Trophoblast cell (in vitro differentiated cells and primary cell): ENCODE measurements at regions not wholly inside any gene's neighbourhood (a gene's known extent, or its start where the extent isn't known, plus 50 kb on each side); places are given as distances from the start of the nearest gene placed in this dataset.

Experiments used
- DNase-seq, 2 donors: peaks; one replicate each; pipeline ENCODE4 v3.0.0-alpha.2; 2016
- H2AFZ ChIP-seq: 2 replicates; pipeline ENCODE4 v1.6.1; 2013; ENCODE audit warnings: low read length, moderate library complexity, mild to moderate bottlenecking; ENCODE audit not compliant: insufficient read depth, poor library complexity
- H2AK5ac ChIP-seq: 2 replicates; pipeline ENCODE4 v1.6.1; 2013; ENCODE audit warnings: mild to moderate bottlenecking, low read length
- H2BK120ac ChIP-seq: 2 replicates; pipeline ENCODE4 v1.6.1; 2013; ENCODE audit warnings: low read length, mild to moderate bottlenecking, moderate library complexity; ENCODE audit not compliant: insufficient read depth, poor library complexity
- H2BK12ac ChIP-seq: 2 replicates; pipeline ENCODE4 v1.6.1; 2013; ENCODE audit warnings: mild to moderate bottlenecking, low read length, moderate library complexity
- H2BK5ac ChIP-seq: 2 replicates; pipeline ENCODE4 v1.6.1; 2013; ENCODE audit warnings: low read length, low read depth, moderate library complexity, mild to moderate bottlenecking; ENCODE audit not compliant: poor library complexity
- H3K14ac ChIP-seq: 2 replicates; pipeline ENCODE4 v1.6.1; 2013; ENCODE audit warnings: mild to moderate bottlenecking, low read length
- H3K18ac ChIP-seq: 2 replicates; pipeline ENCODE4 v1.6.1; 2013; ENCODE audit warnings: mild to moderate bottlenecking, low read length
- H3K23ac ChIP-seq: 2 replicates; pipeline ENCODE4 v1.6.1; 2013; ENCODE audit warnings: low read length
- H3K27ac ChIP-seq: 2 replicates; pipeline ENCODE4 v1.5.1; 2013; ENCODE audit warnings: low read depth, mild to moderate bottlenecking, inconsistent platforms, low read length, moderate library complexity
- H3K27me3 ChIP-seq: 2 replicates; pipeline ENCODE4 v1.6.1; 2013; ENCODE audit warnings: inconsistent platforms, mild to moderate bottlenecking, low read length, moderate library complexity; ENCODE audit not compliant: insufficient read depth
- H3K36me3 ChIP-seq, 2 experiments: 1 replicate in 1 of 2; 2 replicates in 1 of 2; pipeline ENCODE4 v1.6.1; 2013; ENCODE audit warnings: low read length in 2 of 2, mild to moderate bottlenecking in 2 of 2, moderate library complexity in 1 of 2; ENCODE audit not compliant: insufficient read depth in 2 of 2, control insufficient read depth in 1 of 2
- H3K4ac ChIP-seq: 2 replicates; pipeline ENCODE4 v1.6.1; 2013; ENCODE audit warnings: low read depth, mild to moderate bottlenecking, low read length, moderate library complexity
- H3K4me1 ChIP-seq, 2 experiments: 1 replicate in 1 of 2; 2 replicates in 1 of 2; pipeline ENCODE4 v1.6.1; 2013; ENCODE audit warnings: low read length in 2 of 2, mild to moderate bottlenecking in 2 of 2, moderate library complexity in 1 of 2; ENCODE audit not compliant: insufficient read depth in 2 of 2, control insufficient read depth in 1 of 2
- H3K4me2 ChIP-seq: 2 replicates; pipeline ENCODE4 v1.6.1; 2013; ENCODE audit warnings: inconsistent platforms, mild to moderate bottlenecking, low read length, moderate library complexity
- H3K4me3 ChIP-seq: 2 replicates; pipeline ENCODE4 v1.5.1; 2013; ENCODE audit warnings: mild to moderate bottlenecking, low read depth, low read length, inconsistent platforms
- H3K79me1 ChIP-seq: one replicate; pipeline ENCODE4 v1.6.1; 2013; ENCODE audit warnings: low read length
- H3K79me2 ChIP-seq: 2 replicates; pipeline ENCODE4 v1.6.1; 2013; ENCODE audit warnings: low read length, mild to moderate bottlenecking; ENCODE audit not compliant: control insufficient read depth, insufficient read depth, poor library complexity
- H3K9ac ChIP-seq: 2 replicates; pipeline ENCODE4 v1.6.1; 2013; ENCODE audit warnings: mild to moderate bottlenecking, low read length
- H3K9me3 ChIP-seq: 2 replicates; pipeline ENCODE4 v1.6.1; 2013; ENCODE audit warnings: low read depth, mild to moderate bottlenecking, control low read depth, inconsistent platforms, low read length; ENCODE audit not compliant: insufficient read depth
- H4K12ac ChIP-seq: 2 replicates; pipeline ENCODE4 v1.6.1; 2013; ENCODE audit warnings: low read depth, mild to moderate bottlenecking, low read length, moderate library complexity
- H4K8ac ChIP-seq: 2 replicates; pipeline ENCODE4 v1.6.1; 2013; ENCODE audit warnings: low read depth, mild to moderate bottlenecking, low read length, moderate library complexity
- H4K91ac ChIP-seq: one replicate; pipeline ENCODE4 v1.6.1; 2013; ENCODE audit warnings: low read depth, mild to moderate bottlenecking, low read length, moderate library complexity
- WGBS: extraction: QIAGEN DNeasy Blood & Tissue Kit; methylation state at CpG from one replicate; pipeline ENCODE4 v1.1.7; 2013; ENCODE audit warnings: missing lambda C conversion rate; ENCODE audit not compliant: insufficient read length, insufficient coverage; ENCODE audit errors: extremely low coverage; 5-methylcytosine and 5-hydroxymethylcytosine counted together

DNA sequence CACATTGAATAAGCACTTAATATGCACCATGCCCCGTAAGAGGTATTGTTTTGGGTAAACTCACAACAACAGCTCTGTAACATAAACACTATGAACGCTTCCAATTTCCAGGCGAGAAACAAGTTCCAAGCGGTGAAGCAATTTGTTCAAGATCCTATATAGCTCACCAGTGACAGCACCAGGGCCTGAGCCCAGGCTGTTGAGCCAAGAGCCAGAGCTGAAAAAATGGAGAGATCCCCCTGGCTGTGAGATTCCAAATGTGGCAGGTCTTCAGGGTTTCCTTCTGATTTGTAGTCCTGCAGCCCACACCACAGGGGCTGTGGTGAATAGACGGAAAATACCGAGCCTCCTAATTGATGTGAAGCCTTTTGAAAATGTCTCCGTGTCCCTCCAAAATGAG, 268.0 kb upstream of the KIRREL3 start:
- Histone ChIP-seq H3K4me2 (no peak overlapping the region), H4K8ac (no peak overlapping the region), H2BK12ac (no peak overlapping the region), H2BK120ac (no peak overlapping the region), H4K12ac (no peak overlapping the region), H2AK5ac (no peak overlapping the region), H2AFZ (no peak overlapping the region), H3K27me3 (no peaks in the 10 kb centered on the region), H3K23ac (no peak overlapping the region), H3K9ac (no peak overlapping the region), H3K4me1 (no peaks in the 10 kb centered on the region), H3K4ac (no peak overlapping the region), H3K79me2 (no peaks in the 10 kb centered on the region), H3K4me3 (no peak overlapping the region), H3K36me3 (no peaks in the 10 kb centered on the region), H3K14ac (no peak overlapping the region), H3K18ac (no peak overlapping the region), H4K91ac (no peak overlapping the region), H3K9me3 (peaks cover 1% of the 10 kb centered on the region), H3K27ac (no peak overlapping the region), H2BK5ac (no peak overlapping the region), H3K79me1 (no peaks in the 10 kb centered on the region)
- WGBS = no CpG with 5 or more reads among the region's 7 CpGs
- DNase-seq = no peak

DNA sequence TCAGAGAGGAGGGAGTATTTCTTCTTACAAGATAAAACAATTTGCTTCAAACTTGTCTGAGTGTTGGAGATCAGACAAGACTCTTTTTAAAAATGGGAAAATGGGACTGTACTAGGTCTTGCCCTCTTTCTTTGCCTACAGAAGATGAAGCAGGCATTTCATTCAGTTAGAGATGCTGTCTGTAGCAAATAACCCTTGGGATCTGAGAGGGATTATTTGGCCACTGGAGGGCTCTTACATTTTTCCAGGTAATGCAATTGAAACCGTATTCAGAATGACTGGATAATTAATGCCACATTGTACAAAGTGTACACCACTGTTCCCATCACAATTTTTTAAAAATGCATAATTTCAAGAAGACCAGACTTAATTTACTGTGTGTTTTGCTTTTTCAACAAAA, 258.5 kb upstream of the KIRREL3 start:
- DNase-seq = no peak
- Histone ChIP-seq H2AK5ac (no peak overlapping the region), H3K9ac (no peak overlapping the region), H3K36me3 (no peaks in the 10 kb centered on the region), H3K9me3 (no peaks in the 10 kb centered on the region), H2BK120ac (no peak overlapping the region), H3K23ac (no peak overlapping the region), H2BK5ac (no peak overlapping the region), H3K4ac (no peak overlapping the region), H3K79me2 (no peaks in the 10 kb centered on the region), H3K79me1 (no peaks in the 10 kb centered on the region), H4K91ac (no peak overlapping the region), H3K27ac (no peak overlapping the region), H3K18ac (no peak overlapping the region), H3K4me1 (no peaks in the 10 kb centered on the region), H2BK12ac (no peak overlapping the region), H2AFZ (no peak overlapping the region), H3K4me3 (no peak overlapping the region), H3K4me2 (no peak overlapping the region), H4K12ac (no peak overlapping the region), H4K8ac (no peak overlapping the region), H3K27me3 (no peaks in the 10 kb centered on the region), H3K14ac (no peak overlapping the region)
- WGBS = no CpG with 5 or more reads among the region's 1 CpG

DNA sequence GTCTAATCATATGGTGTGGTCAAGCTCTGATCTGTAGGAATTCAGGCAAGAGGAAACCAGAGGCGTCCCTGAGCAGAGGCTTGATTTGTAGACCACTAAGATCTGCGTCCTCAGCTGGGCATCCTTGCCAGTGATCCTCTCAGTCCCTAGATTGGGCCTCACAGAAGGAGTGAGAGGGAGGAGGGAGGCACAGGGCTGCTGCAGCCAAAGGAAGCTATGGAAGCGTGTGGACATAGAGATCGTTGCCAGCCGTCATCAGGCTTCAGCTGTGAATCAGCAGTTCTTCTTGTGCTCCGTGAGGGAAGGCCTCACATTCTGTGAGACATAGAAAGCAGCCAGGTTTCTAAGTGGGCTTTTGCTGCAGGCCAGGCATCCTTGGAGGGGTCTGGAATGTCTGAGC, 254.6 kb upstream of the KIRREL3 start:
- Histone ChIP-seq H2BK5ac (no peak overlapping the region), H4K91ac (no peak overlapping the region), H4K12ac (no peak overlapping the region), H2BK120ac (no peak overlapping the region), H3K9me3 (no peaks in the 10 kb centered on the region), H2AFZ (no peak overlapping the region), H3K4ac (no peak overlapping the region), H2AK5ac (no peak overlapping the region), H3K79me2 (no peaks in the 10 kb centered on the region), H3K36me3 (no peaks in the 10 kb centered on the region), H3K4me2 (no peak overlapping the region), H3K27me3 (no peaks in the 10 kb centered on the region), H3K9ac (no peak overlapping the region), H3K79me1 (no peaks in the 10 kb centered on the region), H3K4me1 (no peaks in the 10 kb centered on the region), H3K23ac (no peak overlapping the region), H2BK12ac (no peak overlapping the region), H3K27ac (no peak overlapping the region), H3K18ac (no peak overlapping the region), H3K4me3 (no peak overlapping the region), H4K8ac (no peak overlapping the region), H3K14ac (no peak overlapping the region)
- no CpG with 5 or more reads among the region's 6 CpGs for WGBS
- DNase-seq = no peak

DNA sequence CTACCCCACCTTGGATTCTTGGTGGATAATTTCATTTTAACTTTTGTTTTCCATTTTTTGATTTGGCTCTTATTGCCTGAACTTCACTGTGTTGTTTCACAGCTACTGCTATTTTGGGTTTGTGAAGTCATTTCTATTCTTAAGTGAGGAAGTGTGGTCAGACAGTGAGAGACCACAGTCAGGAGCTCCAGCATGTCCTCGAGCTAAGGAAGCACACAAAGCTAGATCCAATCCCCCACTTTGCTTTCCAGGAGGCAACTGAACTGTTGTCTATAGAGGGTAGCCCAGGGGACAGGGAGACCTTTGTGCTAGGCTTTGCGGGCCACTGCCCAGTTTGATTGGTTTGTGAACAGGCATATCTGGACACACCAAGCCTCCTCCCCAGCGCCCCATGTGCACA, 251.8 kb upstream of the KIRREL3 start:
- Histone ChIP-seq H2AK5ac (no peak overlapping the region), H2BK12ac (no peak overlapping the region), H3K79me1 (no peaks in the 10 kb centered on the region), H3K4me1 (no peaks in the 10 kb centered on the region), H2BK120ac (no peak overlapping the region), H3K4me3 (no peak overlapping the region), H3K27me3 (no peaks in the 10 kb centered on the region), H3K4me2 (no peak overlapping the region), H3K36me3 (no peaks in the 10 kb centered on the region), H3K18ac (no peak overlapping the region), H2AFZ (no peak overlapping the region), H3K23ac (no peak overlapping the region), H3K14ac (no peak overlapping the region), H4K12ac (no peak overlapping the region), H3K4ac (no peak overlapping the region), H4K8ac (no peak overlapping the region), H2BK5ac (no peak overlapping the region), H3K9ac (no peak overlapping the region), H3K27ac (no peak overlapping the region), H3K79me2 (no peaks in the 10 kb centered on the region), H4K91ac (no peak overlapping the region), H3K9me3 (no peaks in the 10 kb centered on the region)
- DNase-seq = no peak
- no CpG with 5 or more reads among the region's 3 CpGs for WGBS
